ENCODE measurements at regions not wholly inside any gene's neighbourhood (a gene's known extent, or its start where the extent isn't known, plus 50 kb on each side); places are given as distances from the start of the nearest gene placed in this dataset.

DNA sequence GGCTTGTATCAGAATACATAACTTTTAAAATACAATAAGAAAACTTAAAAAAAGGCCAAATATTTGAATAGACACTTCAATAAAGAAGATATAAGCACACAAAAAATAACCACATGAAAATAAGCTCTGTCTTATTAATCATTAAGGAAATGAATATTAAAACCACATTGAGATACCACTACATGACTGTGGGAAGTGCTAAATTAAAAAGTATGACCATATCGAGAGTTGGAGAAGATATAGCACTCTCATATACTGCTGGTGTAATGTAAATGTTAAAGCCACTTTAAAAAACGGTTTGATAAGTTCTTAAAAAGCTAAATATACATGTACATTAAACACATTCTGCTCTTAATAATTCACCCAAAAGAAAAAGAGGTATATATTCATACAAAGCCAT lies 104.6 kb upstream of the TRIB2 start:
- no peak overlapping the region for H3K27ac ChIP-seq (ENCODE audit: low read depth, low read length)
- no peak overlapping the region for H3K4me3 ChIP-seq (ENCODE audit: low read depth, low read length)
- H3K4me1 ChIP-seq (ENCODE audit: control insufficient read depth, insufficient read depth, low read length) = peaks cover 7% of the 10 kb centered on the region; the same call in 1 of the 2 replicates
- H3K9ac ChIP-seq (ENCODE audit: low read length) = no peak overlapping the region
- H3K36me3 ChIP-seq (ENCODE audit: control insufficient read depth, insufficient read depth, low read length) = no peaks in the 10 kb centered on the region
- H3K27me3 ChIP-seq (ENCODE audit: control insufficient read depth, insufficient read depth, low read length) = no peaks in the 10 kb centered on the region
- no peaks in the 10 kb centered on the region for H3K9me3 ChIP-seq (ENCODE audit: control insufficient read depth, insufficient read depth, low read depth, low read length)

GRCh38 chr2:12612671-12613070 lies 104.1 kb upstream of the TRIB2 start:
- H3K9me3 ChIP-seq (ENCODE audit: control insufficient read depth, insufficient read depth, low read depth, low read length) = no peaks in the 10 kb centered on the region
- H3K4me3 ChIP-seq (ENCODE audit: low read depth, low read length) = no peak overlapping the region
- no peak overlapping the region for H3K9ac ChIP-seq (ENCODE audit: low read length)
- no peaks in the 10 kb centered on the region for H3K27me3 ChIP-seq (ENCODE audit: control insufficient read depth, insufficient read depth, low read length)
- peaks cover 7% of the 10 kb centered on the region; the same call in 1 of the 2 replicates for H3K4me1 ChIP-seq (ENCODE audit: control insufficient read depth, insufficient read depth, low read length)
- no peaks in the 10 kb centered on the region for H3K36me3 ChIP-seq (ENCODE audit: control insufficient read depth, insufficient read depth, low read length)
- H3K27ac ChIP-seq (ENCODE audit: low read depth, low read length) = no peak overlapping the region

GRCh38 chr2:12613137-12613835 lies 103.5 kb upstream of the TRIB2 start:
- Histone ChIP-seq H3K27me3 (ENCODE audit: control insufficient read depth, insufficient read depth, low read length) (no peaks in the 10 kb centered on the region), H3K4me1 (ENCODE audit: control insufficient read depth, insufficient read depth, low read length) (peaks cover 7% of the 10 kb centered on the region; the same call in 1 of the 2 replicates), H3K9ac (ENCODE audit: low read length) (no peak overlapping the region), H3K9me3 (ENCODE audit: control insufficient read depth, insufficient read depth, low read depth, low read length) (no peaks in the 10 kb centered on the region), H3K27ac (ENCODE audit: low read depth, low read length) (no peak overlapping the region), H3K4me3 (ENCODE audit: low read depth, low read length) (no peak overlapping the region), H3K36me3 (ENCODE audit: control insufficient read depth, insufficient read depth, low read length) (no peaks in the 10 kb centered on the region)

GRCh38 chr2:12615509-12615908 lies 101.2 kb upstream of the TRIB2 start:
- Histone ChIP-seq H3K9me3 (ENCODE audit: control insufficient read depth, insufficient read depth, low read depth, low read length) (no peaks in the 10 kb centered on the region), H3K27ac (ENCODE audit: low read depth, low read length) (no peak overlapping the region), H3K36me3 (ENCODE audit: control insufficient read depth, insufficient read depth, low read length) (no peaks in the 10 kb centered on the region)

GRCh38 chr2:12616456-12617156 lies 100.1 kb upstream of the TRIB2 start:
- Histone ChIP-seq H3K36me3 (ENCODE audit: control insufficient read depth, insufficient read depth, low read length) (no peaks in the 10 kb centered on the region), H3K9me3 (ENCODE audit: control insufficient read depth, insufficient read depth, low read depth, low read length) (no peaks in the 10 kb centered on the region)

More at GRCh38 chr2:12615509-12615908, 101.2 kb upstream of the TRIB2 start:
- Histone ChIP-seq H3K4me3 (ENCODE audit: low read depth, low read length) (no peak overlapping the region), H3K9ac (ENCODE audit: low read length) (no peak overlapping the region), H3K4me1 (ENCODE audit: control insufficient read depth, insufficient read depth, low read length) (peaks cover 7% of the 10 kb centered on the region; the same call in 1 of the 2 replicates), H3K27me3 (ENCODE audit: control insufficient read depth, insufficient read depth, low read length) (no peaks in the 10 kb centered on the region)

DNA sequence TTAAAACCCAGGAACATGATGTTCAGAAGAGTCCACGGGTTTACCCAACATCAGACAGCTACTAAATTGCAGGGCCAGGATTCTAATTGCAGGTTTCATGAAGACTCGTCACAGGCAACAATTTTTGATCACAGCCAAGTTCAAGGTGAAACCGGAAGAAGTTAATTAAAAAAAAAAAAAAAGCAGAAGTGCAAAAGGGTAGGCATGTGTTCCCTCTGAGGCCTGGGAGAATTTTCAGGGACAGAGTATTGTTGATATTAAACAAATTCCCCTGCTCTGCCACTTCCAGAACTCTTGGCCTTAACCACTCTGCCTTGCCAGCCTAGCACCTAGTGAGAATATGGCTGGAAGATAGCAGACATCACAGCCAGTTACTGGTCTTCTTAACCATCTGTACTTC lies 99.4 kb upstream of the TRIB2 start:
- Histone ChIP-seq H3K27ac (ENCODE audit: low read depth, low read length) (no peak overlapping the region), H3K4me1 (ENCODE audit: control insufficient read depth, insufficient read depth, low read length) (peaks cover 7% of the 10 kb centered on the region; the same call in 1 of the 2 replicates), H3K4me3 (ENCODE audit: low read depth, low read length) (no peak overlapping the region)

More at GRCh38 chr2:12616456-12617156, 100.1 kb upstream of the TRIB2 start:
- H3K4me3 ChIP-seq (ENCODE audit: low read depth, low read length) = no peak overlapping the region
- H3K27ac ChIP-seq (ENCODE audit: low read depth, low read length) = no peak overlapping the region
- H3K9ac ChIP-seq (ENCODE audit: low read length) = no peak overlapping the region
- peaks cover 7% of the 10 kb centered on the region; the same call in 1 of the 2 replicates for H3K4me1 ChIP-seq (ENCODE audit: control insufficient read depth, insufficient read depth, low read length)
- no peaks in the 10 kb centered on the region for H3K27me3 ChIP-seq (ENCODE audit: control insufficient read depth, insufficient read depth, low read length)

GRCh38 chr2:12617853-12618252 lies 98.9 kb upstream of the TRIB2 start:
- H3K4me1 ChIP-seq (ENCODE audit: control insufficient read depth, insufficient read depth, low read length) = peaks cover 11% of the 10 kb centered on the region; the same call in 1 of the 2 replicates
- no peak overlapping the region for H3K4me3 ChIP-seq (ENCODE audit: low read depth, low read length)
- H3K9ac ChIP-seq (ENCODE audit: low read length) = no peak overlapping the region
- no peak overlapping the region for H3K27ac ChIP-seq (ENCODE audit: low read depth, low read length)
- H3K27me3 ChIP-seq (ENCODE audit: control insufficient read depth, insufficient read depth, low read length) = no peaks in the 10 kb centered on the region
- H3K9me3 ChIP-seq (ENCODE audit: control insufficient read depth, insufficient read depth, low read depth, low read length) = no peaks in the 10 kb centered on the region
- H3K36me3 ChIP-seq (ENCODE audit: control insufficient read depth, insufficient read depth, low read length) = no peaks in the 10 kb centered on the region

More for the DNA sequence above, 99.4 kb upstream of the TRIB2 start:
- H3K9ac ChIP-seq (ENCODE audit: low read length) = no peak overlapping the region
- H3K36me3 ChIP-seq (ENCODE audit: control insufficient read depth, insufficient read depth, low read length) = no peaks in the 10 kb centered on the region
- H3K9me3 ChIP-seq (ENCODE audit: control insufficient read depth, insufficient read depth, low read depth, low read length) = no peaks in the 10 kb centered on the region
- H3K27me3 ChIP-seq (ENCODE audit: control insufficient read depth, insufficient read depth, low read length) = no peaks in the 10 kb centered on the region

- Histone ChIP-seq H3K9ac (ENCODE audit: low read length) (no peak overlapping the region), H3K27me3 (ENCODE audit: control insufficient read depth, insufficient read depth, low read length) (no peaks in the 10 kb centered on the region), H3K4me1 (ENCODE audit: control insufficient read depth, insufficient read depth, low read length) (peaks cover 7% of the 10 kb centered on the region; the same call in 1 of the 2 replicates), H3K27ac (ENCODE audit: low read depth, low read length) (no peak overlapping the region), H3K4me3 (ENCODE audit: low read depth, low read length) (no peak overlapping the region), H3K9me3 (ENCODE audit: control insufficient read depth, insufficient read depth, low read depth, low read length) (no peaks in the 10 kb centered on the region), H3K36me3 (ENCODE audit: control insufficient read depth, insufficient read depth, low read length) (no peaks in the 10 kb centered on the region)
These were observed 98.2 kb upstream of the TRIB2 start for GRCh38 chr2:12618576-12618975.

- H3K27me3 ChIP-seq (ENCODE audit: control insufficient read depth, insufficient read depth, low read length) = no peaks in the 10 kb centered on the region
- no peaks in the 10 kb centered on the region for H3K9me3 ChIP-seq (ENCODE audit: control insufficient read depth, insufficient read depth, low read depth, low read length)
- H3K9ac ChIP-seq (ENCODE audit: low read length) = no peak overlapping the region
- H3K4me1 ChIP-seq (ENCODE audit: control insufficient read depth, insufficient read depth, low read length) = peaks cover 18% of the 10 kb centered on the region
- H3K36me3 ChIP-seq (ENCODE audit: control insufficient read depth, insufficient read depth, low read length) = no peaks in the 10 kb centered on the region
- H3K27ac ChIP-seq (ENCODE audit: low read depth, low read length) = no peak overlapping the region
- H3K4me3 ChIP-seq (ENCODE audit: low read depth, low read length) = no peak overlapping the region
These were observed 96.8 kb upstream of the TRIB2 start for GRCh38 chr2:12619975-12620374.

GRCh38 chr2:12620759-12621158 lies 96.0 kb upstream of the TRIB2 start:
- Histone ChIP-seq H3K9me3 (ENCODE audit: control insufficient read depth, insufficient read depth, low read depth, low read length) (no peaks in the 10 kb centered on the region), H3K27me3 (ENCODE audit: control insufficient read depth, insufficient read depth, low read length) (no peaks in the 10 kb centered on the region), H3K9ac (ENCODE audit: low read length) (no peak overlapping the region), H3K27ac (ENCODE audit: low read depth, low read length) (no peak overlapping the region), H3K36me3 (ENCODE audit: control insufficient read depth, insufficient read depth, low read length) (no peaks in the 10 kb centered on the region), H3K4me1 (ENCODE audit: control insufficient read depth, insufficient read depth, low read length) (peaks cover 26% of the 10 kb centered on the region), H3K4me3 (ENCODE audit: low read depth, low read length) (no peak overlapping the region)

DNA sequence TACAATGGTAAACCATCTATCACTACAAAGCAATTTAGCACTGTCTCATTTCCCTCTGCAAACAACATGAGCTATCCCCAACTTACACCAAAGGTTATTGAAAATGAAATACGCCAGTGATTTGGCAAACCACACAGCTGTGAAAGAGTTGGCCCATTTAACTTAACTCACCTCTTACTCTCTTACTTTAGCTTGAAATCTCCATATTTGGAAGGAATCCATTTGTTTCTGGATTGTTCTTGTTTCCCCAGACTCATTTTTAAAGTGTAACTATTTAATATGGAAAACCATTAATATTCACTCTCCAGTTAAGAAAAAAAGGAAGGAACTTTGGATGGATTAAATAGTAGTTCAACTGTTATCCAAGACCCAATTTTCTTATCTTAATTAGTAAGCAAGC lies 93.7 kb upstream of the TRIB2 start:
- H3K4me3 ChIP-seq (ENCODE audit: low read depth, low read length) = no peak overlapping the region
- no peak overlapping the region for H3K9ac ChIP-seq (ENCODE audit: low read length)
- H3K27me3 ChIP-seq (ENCODE audit: control insufficient read depth, insufficient read depth, low read length) = no peaks in the 10 kb centered on the region
- no peak overlapping the region for H3K27ac ChIP-seq (ENCODE audit: low read depth, low read length)
- H3K36me3 ChIP-seq (ENCODE audit: control insufficient read depth, insufficient read depth, low read length) = no peaks in the 10 kb centered on the region
- peaks cover 30% of the 10 kb centered on the region for H3K4me1 ChIP-seq (ENCODE audit: control insufficient read depth, insufficient read depth, low read length)
- no peaks in the 10 kb centered on the region for H3K9me3 ChIP-seq (ENCODE audit: control insufficient read depth, insufficient read depth, low read depth, low read length)
